CD4-positive, alpha-beta T cell treated with Interleukin-6 at 100 ng/mL for 8 hours (primary cell): ENCODE measurements at regions not wholly inside any gene's neighbourhood (a gene's known extent, or its start where the extent isn't known, plus 50 kb on each side); places are given as distances from the start of the nearest gene placed in this dataset.
"Not testable (repeated sequence)": the region's sequence is repeated elsewhere in the genome, so short reads cannot be mapped to it uniquely, and the experiment has no call there.

Experiments
- DNase-seq: peaks from one replicate; pipeline ENCODE4 v3.0.0-alpha.2; 2020; ENCODE audit warnings: mixed read lengths, low spot score

GRCh38 chr12:90829044-90829443 is 125.9 kb downstream of the CCER1 start:
- no peak for DNase-seq

GRCh38 chr12:90828621-90829020 is 126.4 kb downstream of the CCER1 start:
- no peak for DNase-seq

GRCh38 chr12:90827567-90827966 is 127.4 kb downstream of the CCER1 start:
- DNase-seq: no peak

GRCh38 chr12:90826036-90826435 is 128.9 kb downstream of the CCER1 start:
- DNase-seq: no peak

GRCh38 chr12:90823859-90824258 is 131.1 kb downstream of the CCER1 start:
- no peak for DNase-seq

- DNase-seq: no peak
Measured at GRCh38 chr12:90819709-90820108, 135.3 kb downstream of the CCER1 start.

- no peak for DNase-seq
Measured at GRCh38 chr12:90816353-90817089, 138.5 kb downstream of the CCER1 start.

GRCh38 chr12:90809940-90810339 is 145.0 kb downstream of the CCER1 start:
- no peak for DNase-seq

GRCh38 chr12:90808568-90808967 is 146.4 kb downstream of the CCER1 start:
- DNase-seq: no peak

GRCh38 chr12:90802727-90803126 is 152.2 kb downstream of the CCER1 start:
- no peak for DNase-seq

GRCh38 chr12:90801776-90802175 is 153.2 kb downstream of the CCER1 start:
- DNase-seq: no peak

- no peak for DNase-seq
Measured at GRCh38 chr12:90794212-90794611, 160.8 kb downstream of the CCER1 start.

GRCh38 chr12:90792718-90793117 is 162.3 kb downstream of the CCER1 start:
- DNase-seq: not testable (repeated sequence)

- no peak for DNase-seq
Measured at GRCh38 chr12:90791445-90791844, 163.5 kb downstream of the CCER1 start.

- no peak for DNase-seq
Measured at GRCh38 chr12:90790747-90791146, 164.2 kb downstream of the CCER1 start.

GRCh38 chr12:90773491-90773890 is 181.5 kb downstream of the CCER1 start:
- DNase-seq: no peak

GRCh38 chr12:90770861-90771260 is 184.1 kb downstream of the CCER1 start:
- DNase-seq: no peak

GRCh38 chr12:90757957-90758356 is 197.0 kb downstream of the CCER1 start:
- no peak for DNase-seq

GRCh38 chr12:90745211-90745610 is 209.8 kb downstream of the CCER1 start:
- no peak for DNase-seq

- no peak for DNase-seq
Measured at GRCh38 chr12:90741611-90742010, 213.4 kb downstream of the CCER1 start.

- DNase-seq: no peak
Measured at GRCh38 chr12:90729736-90730135, 225.2 kb downstream of the CCER1 start.

GRCh38 chr12:90712671-90713070 is 242.3 kb downstream of the CCER1 start:
- no peak for DNase-seq

- no peak for DNase-seq
Measured at GRCh38 chr12:90710711-90711110, 244.3 kb downstream of the CCER1 start.

GRCh38 chr12:90706036-90706435 is 248.9 kb downstream of the CCER1 start:
- no peak for DNase-seq
